GM18907 (cell line): ENCODE measurements at regions not wholly inside any gene's neighbourhood (a gene's known extent, or its start where the extent isn't known, plus 50 kb on each side); places are given as distances from the start of the nearest gene placed in this dataset.

Experiments
- ATAC-seq: cut with Tn5 transposase; IDR thresholded peaks from one replicate; pipeline ENCODE4 v1.9.1; 2021; ENCODE audit warnings: mild to moderate bottlenecking, moderate library complexity; ENCODE audit not compliant: unreplicated experiment

DNA sequence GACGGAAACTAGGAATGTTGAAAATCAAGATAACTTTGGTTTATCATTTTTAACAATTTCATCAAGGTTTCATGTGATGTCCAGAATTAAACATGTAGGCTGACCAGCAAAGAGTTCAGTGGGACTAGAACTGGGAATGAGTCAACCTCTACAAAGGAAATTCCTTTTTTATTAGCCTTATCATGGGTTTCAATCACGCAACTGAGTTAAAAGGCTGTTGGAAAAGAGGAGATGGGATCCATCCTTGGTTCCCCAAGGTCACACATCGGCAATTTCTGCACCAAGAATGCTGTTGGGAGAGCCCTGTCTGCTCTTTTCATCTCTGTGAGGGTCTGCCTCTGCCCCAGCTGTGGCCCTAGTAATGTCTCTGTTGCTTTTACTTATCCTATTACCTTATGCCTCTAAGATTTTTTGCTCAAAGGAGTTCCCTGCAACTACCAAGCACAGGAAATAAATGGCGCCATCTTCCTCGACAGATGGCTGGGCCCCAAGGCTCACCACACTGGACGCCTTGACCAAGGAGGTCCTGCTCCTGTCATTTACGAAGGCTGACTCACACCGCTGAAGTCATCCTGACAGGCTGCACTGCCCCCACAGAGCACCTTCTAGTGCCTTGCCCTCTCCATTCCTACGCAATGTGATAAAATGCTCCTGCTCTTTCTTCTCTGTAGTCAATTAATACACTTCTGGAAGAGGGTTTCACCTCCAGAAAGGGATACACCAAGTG, 367.4 kb downstream of the GXYLT1 start:
- ATAC-seq, result no peak

DNA sequence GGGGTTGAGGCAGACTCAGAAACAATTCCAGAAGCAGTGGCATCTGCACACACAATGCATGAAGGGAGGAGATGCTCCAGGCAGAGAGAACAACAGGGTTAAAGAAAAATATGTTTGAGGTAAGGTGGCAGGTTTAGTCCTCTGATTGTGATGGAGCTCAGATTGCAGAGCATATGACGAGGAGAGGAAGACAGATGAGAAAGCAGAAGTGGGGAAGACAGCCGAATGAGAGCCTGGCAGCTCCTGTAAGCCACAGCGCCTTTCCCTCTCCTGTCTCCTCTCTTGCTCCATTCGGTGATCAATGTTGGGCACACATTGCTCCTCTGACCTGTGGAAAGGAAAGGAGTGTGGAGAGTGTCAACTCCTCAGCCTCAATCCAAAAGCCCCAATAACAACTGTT, 372.2 kb downstream of the GXYLT1 start:
- no peak for ATAC-seq

DNA sequence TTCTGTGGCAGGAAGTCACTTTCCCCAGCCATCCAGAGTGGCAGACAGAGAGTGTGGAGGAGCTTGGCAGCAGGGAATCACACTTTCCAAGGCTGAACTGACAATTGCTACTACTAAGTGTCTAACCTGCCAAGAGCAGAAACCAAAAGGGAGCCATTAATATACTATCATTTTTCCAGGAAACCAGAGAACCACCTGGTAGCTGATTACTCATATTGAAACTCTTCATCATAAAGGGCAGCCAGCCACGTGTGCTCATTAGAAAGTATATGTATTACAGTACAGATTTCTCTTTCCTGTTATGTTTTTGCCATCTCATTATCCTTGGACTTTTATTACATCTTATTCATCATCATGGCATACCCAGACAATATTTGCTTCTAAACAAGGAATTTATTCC, 374.9 kb downstream of the GXYLT1 start:
- ATAC-seq, result peak; percentile 88

DNA sequence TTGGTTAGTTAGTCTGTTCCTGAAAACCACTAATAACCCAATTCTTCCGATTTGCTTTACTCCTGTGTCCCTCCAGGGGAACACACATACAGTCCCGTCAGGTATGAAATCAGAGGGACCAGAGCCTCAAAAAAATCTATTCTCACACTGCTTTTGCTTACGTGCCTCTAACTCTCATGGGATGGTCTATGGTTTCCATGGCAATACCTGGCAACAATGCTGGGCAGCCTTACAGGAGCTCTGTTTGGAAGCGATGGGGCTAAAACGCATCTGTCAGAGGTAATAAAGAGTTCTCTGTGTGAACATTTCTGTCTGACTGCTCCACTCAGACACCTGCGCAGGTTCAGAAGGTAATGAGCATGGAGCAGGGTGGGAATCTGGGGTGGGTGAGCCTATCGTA, 376.2 kb downstream of the GXYLT1 start:
- no peak for ATAC-seq

DNA sequence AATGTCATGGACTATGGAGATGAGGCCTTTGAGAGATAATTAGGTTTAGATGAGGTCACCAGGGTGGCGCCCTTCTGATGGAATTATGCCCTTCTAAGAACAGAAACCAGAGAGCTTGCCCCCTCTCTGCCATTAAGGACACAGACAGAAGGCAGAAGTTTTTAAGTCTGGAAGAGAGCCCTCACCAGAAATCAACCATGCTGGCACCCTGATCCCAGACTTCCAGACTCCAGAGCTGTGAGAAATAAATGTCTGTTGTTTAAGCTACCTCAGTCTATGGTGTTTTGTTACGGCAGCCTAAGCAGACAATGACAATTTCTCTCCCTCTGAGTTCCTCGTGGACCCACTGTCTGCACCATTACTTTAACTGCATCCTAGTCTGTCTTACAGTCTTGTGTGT, 382.0 kb downstream of the GXYLT1 start:
- ATAC-seq, result no peak

DNA sequence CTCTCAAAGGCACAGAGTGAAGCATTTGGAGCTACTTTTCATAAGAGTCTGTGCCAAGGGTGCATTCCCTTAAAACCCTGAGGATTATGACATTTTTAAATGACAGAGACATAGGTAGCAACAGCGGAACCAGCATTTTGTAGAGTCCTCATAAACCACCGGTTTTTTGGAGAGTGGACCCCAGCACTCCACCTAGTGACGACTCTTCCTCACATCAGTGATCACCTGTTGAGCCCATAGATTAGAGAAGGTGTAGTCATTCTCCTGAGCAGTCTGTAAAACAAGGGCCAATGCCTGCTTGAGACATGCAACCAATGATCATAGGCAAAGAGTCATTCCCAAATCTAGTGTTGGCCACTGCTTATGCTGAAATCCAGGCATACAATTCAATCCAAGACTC, 399.1 kb downstream of the GXYLT1 start:
- ATAC-seq, result no peak

DNA sequence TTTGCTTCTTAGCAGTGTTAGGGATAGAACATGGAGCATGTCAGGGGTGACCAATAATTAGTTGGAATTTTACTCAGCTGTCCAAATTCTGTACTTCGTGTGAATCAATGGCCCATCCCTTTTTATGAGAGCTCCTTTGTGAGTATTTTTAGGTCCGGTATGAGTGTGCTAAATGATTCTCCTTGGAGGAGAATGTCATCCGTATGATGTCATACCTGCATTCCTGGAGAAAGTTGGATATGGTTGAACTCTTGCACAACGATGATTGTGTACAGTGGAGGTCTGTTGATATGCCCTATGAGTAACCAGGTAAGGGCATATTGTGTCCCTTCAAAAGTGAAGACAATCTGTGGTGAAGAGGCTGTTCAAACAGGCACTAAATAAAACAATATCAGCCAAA, 400.8 kb downstream of the GXYLT1 start:
- ATAC-seq, result no peak

DNA sequence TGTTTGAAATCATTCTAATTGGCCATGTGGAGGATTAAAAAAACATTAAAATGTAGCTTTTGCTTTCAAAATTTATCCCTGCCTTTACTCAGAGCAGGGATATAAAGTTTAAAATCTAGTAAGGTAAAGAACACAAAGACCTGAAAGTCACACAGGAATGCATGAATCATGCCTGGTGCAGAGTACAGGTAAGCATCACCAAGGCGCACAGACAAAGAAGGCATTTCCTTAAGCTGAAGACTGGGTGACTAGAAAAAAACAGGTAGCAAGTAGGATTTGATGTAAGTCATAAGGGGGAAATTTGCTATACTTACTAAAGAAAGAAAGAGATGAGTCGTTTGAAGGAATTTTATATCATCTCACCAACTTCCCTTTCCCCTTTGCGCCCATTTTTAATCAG, 405.6 kb downstream of the GXYLT1 start:
- no peak for ATAC-seq

DNA sequence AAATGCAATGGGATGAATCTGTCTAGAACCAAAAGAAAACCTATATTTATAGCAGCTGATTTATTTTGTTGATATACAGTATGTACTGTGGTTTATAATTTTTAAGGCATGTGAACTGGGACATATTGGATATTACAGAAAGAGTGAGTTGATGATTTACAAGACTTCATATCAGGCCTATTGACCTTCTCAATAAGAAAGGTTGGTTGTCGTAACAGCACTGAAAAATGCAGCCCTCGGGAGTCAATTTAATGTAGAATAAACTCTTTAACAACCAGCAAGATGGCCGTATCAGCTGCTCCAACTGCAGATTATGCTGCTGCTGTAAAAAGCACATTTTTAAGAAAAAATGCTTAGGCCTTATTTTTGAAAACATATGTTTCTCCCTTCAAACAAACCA, 407.3 kb downstream of the GXYLT1 start:
- ATAC-seq, result no peak

DNA sequence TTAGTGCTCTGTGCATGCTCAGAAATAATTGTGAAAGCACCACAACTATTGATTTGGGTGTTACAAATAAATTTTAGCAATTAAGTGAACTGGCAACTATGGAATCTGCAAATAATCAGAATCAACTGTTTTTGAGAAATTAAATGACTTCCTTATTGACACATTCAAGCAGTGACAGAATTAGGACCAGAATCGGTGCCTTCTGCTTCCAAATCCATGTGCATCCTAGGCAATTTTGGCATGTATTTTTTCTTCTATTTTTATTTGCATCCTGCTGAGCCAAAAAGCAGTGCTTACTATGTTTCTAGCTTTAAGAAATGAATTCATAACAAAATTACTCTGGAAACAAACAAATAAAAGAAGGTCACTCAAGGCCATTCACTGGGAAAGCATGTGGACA, 408.2 kb downstream of the GXYLT1 start:
- no peak for ATAC-seq

DNA sequence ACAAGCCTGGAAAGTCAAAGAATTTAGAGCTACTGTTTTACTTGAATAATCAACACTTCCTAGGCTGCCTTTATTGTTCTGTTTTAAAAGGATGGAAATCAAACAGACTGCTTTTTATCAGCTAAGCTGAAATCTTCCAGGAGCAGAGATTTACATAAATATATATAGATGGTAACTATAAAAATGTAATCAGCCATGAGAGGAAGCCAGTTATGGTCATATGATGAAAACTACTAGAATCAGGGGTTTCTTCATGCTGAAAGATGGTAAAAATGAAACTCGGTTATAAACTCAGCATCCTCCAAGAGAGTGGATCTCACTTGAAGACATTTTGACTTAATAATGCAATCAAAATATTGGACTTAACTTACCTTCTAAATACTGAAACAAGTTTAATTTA, 413.0 kb downstream of the GXYLT1 start:
- no peak for ATAC-seq

DNA sequence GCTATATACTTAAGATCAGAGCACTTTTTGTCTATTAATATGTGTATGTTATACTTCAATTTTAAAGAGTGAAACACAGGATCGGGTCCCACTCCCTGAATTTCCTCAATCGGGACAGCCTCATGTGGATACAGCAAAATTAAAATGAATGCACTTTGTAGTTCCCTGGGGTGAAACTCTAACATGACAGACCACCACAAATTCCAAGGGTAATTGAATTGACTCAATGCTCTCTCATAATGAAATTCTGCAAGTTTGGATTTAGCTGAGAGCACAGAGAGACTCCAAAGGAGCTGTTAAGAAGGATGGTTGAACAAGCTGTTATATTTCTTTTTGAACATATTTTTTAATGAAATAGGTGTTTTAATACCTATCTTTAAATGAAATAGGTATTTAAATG, 413.6 kb downstream of the GXYLT1 start:
- ATAC-seq, result no peak

DNA sequence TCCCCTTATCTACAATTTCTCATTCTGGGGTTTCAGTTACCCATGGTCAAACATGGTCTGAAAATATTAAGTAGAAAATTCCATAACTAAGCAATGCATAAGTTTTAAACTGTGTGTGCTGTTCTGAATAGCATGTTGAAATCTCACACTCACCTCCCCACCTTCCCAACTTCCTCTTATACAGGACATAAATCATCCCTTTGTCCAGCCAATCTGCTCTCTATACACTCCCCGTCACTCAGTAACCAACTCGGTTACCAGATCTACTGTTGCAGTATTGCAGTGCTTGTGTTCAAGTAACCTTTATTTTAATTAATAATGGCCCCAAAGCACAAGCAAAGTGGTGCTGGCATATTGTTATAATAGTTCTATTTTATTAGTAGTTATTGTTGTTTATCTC, 420.5 kb downstream of the GXYLT1 start:
- ATAC-seq, result no peak

DNA sequence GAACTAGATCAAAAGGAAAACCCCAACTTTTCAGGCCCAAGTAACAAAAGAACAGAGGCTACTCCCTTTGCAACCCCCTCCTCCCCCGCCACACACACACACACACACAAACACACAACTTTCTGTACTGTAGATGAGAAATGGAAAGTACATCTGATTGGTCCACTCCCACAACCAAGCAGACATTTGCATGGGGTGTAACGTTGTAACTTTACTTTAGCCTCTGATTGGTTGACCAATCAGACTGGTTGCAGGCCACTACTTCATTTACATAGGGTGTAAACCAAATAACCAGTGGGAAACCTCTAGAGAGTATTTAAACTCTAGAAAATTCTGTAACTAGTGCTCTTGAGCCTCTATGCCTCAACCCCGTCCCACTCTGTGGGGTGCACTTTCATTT, 425.5 kb downstream of the GXYLT1 start:
- ATAC-seq, result no peak

DNA sequence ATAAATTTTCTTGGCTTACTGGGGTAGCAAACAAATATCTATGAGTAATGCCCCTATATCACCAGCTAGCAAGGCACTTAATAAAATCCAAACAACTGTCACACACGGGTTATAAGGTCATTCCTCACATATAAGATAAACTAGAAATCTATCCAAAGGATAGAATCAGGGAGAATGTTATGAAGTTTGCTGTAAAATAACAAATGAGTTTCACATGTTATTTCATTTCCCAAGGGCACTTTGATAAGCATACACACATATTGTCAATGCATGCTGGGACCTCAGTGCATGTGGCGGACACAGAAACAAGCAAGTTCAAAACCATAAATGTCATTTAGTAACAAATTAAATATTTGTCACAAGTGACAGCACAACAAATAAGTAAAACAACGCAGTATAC, 429.4 kb downstream of the GXYLT1 start:
- ATAC-seq, result no peak

DNA sequence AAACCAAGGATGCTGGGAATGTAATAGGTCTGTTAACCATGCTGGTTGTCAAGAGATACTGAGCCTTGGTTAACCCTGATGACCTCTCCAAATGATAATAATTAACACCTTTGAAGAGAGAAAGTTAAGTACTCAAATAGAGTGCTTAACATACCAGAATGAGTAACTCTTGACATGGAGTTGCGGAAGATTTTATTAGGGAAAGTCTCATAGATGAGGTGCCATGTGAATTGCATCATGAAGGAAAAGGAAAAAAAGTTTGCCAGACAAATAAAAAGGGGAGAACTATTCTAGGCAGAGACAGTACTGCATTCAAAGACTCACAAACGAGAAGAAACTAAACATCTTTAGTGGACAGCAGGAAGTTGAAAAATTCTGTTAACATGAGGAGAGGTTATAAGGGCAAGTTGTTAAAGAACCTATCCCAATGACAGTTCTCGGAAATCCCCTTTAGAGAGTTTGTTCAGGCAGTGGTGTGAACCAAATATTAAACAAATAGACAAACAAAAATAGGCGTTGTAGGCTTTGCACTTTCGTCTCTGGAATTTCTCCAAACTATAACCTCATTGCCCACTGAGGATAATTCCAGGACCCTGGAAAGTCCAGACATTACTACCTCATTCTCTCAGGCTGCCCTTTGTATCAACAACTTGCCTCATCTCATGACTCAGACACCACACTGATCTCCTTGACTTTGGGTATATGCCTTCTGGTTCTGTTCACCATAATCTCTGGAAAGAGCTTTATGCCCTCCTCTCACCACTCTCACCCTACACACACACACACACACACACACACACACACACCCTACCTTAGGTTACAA, 435.0 kb downstream of the GXYLT1 start:
- ATAC-seq, result no peak

DNA sequence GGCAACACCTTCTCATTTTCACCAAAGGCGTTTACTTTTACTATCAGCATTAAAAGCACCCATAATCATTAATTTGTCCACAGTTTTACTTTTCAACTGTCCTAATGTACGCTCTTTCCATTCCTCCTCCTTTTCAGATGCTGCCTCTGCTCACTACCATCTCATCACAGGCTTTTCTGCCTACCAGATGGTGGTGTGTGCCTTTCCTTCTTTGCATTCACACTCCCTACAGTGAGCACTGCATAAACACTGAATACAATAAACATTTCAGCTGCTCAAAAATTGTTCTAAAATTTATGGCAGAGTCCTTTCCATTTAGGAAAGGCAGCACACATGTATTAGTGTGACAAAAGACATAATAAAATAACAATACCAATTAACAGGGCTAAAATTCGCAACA, 435.7 kb downstream of the GXYLT1 start:
- no peak for ATAC-seq

DNA sequence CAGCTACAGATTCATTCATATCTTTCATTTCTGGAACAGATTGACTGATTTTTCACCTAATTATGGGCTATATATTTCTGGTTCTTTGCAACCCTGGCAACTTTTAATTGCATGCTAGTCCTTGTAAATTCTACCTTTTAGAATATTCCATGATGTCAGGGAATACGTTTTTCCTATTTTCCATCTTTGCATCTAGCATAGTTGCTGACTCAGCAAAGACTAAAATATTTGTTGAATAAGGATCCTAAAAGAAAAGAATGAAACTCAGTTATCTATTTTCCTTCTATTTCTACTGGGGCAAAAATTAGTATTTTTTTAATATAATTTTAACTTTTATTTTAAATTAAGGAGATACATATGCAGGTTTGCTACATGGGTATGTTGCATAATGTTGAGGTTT, 438.3 kb downstream of the GXYLT1 start:
- no peak for ATAC-seq

DNA sequence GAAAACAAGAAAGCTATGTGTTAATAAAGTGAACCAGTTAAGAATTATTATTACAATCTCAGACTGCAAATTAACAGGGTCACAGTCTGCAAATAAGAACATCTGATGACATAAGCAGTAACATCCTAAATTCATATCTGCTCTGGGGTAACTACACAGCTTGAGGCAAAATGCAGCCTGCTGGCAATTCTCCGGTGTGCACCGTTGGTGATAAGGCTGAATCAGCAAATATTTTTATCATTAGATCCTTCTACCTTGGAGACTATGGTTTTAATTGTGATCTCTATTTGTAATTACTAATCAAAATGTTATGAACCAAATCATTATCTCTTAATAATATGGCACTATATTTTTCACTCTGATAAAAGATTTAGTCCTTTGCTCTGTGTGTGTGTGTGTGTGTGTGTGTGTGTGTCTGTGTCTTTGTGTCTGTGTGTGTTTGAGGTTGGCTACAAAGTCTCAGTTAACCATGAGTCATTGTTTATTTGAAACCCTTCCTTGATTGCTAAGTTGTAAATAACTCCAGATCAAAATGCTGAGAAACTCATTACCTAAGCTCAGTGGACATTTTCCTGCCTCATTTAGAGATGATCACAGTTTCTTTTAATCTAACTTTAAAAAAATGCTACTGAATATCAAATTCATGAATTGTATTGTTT, 442.6 kb downstream of the GXYLT1 start:
- ATAC-seq, result no peak

DNA sequence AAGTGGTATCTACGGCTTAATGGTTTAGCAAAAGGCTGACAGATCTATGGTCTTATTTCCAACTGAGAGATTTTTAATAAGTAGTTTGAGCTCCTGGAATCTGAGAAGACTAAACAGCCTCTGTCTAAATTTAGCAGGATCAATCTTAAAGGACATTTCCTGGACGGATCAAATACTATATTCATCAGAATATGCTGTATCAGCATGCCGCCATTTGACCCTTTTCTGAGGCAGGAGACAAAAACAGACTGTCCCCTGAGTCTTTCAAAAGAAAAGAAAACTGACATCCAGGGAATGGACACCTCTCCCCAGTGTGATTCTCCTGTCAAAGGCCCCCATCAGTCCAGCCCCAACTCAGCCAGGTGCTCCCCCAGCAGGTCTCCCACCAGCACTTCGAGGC, 443.7 kb downstream of the GXYLT1 start:
- ATAC-seq, result no peak

DNA sequence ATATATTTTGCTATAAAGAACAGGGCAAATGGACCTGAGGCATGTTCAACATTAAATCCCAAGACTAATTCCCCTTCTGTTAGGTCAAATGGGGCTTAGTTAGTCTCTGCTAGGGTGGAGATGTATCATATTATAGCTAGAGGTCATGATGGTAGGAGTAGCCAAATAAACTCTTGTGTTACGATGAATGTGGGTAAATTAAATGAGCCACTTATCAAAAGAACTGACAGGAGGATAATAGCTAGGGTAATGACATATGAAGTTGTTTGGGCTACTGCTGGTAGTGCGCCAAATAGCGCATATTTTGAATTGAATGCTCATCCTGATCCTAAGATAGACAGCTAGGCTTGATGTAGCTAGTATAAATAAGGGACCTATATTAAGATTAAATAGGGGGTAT, 445.0 kb downstream of the GXYLT1 start:
- no peak for ATAC-seq

DNA sequence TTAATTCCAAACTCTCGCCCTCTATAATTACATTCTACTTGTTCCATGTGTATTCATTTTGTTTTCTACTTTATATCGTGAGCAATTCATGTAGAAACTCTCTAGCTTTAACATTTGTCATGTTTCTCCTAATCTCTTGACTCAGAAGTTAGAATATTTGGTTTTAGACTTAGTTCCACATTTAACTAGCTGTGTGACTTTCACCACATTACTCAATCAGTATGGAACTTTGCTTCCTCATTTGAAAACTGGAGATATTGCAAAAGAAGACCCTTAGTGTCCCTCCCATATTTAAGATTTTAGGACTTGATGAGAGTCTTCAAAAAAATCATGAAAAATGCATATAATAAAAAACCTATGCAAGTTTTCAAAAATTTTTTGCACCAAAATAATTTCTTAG, 447.5 kb downstream of the GXYLT1 start:
- no peak for ATAC-seq
